ENCODE measurements at regions not wholly inside any gene's neighbourhood (a gene's known extent, or its start where the extent isn't known, plus 50 kb on each side); places are given as distances from the start of the nearest gene placed in this dataset.
"Not testable (repeated sequence)": the region's sequence is repeated elsewhere in the genome, so short reads cannot be mapped to it uniquely, and the experiment has no call there.

GRCh38 chr6:14600306-14600705 is 482.7 kb downstream of the CD83 start:
- in situ Hi-C loops (cut with MboI); DNase-seq (ENCODE audit: low read depth, low spot score); POLR2A ChIA-PET; H3K4me2 ChIP-seq (ENCODE audit: control insufficient read depth, insufficient read depth); H3K27ac ChIP-seq (ENCODE audit: control insufficient read depth, insufficient read depth); intact Hi-C loops (cut with micrococcal nuclease; ENCODE audit: unreplicated experiment); CTCF ChIA-PET; SMC1A ChIA-PET (ENCODE audit: uncharacterized antibody, unreplicated experiment); ATAC-seq; H3K36me3 ChIP-seq (ENCODE audit: control insufficient read depth in 2 of 2, insufficient read depth in 2 of 2, low read length in 1 of 2); H3K79me2 ChIP-seq (ENCODE audit: control insufficient read depth, insufficient read depth, low read length); H3K9me3 ChIP-seq (replicated peaks; ENCODE audit: control insufficient read depth, insufficient read depth, low read length); RAD21 ChIA-PET (ENCODE audit: unreplicated experiment); H3K9ac ChIP-seq (ENCODE audit: control insufficient read depth, insufficient read depth, low read length); H3K27me3 ChIP-seq (replicated peaks in 1 of 2; ENCODE audit: control insufficient read depth in 2 of 2, insufficient read depth in 2 of 2, low read length in 1 of 2); H4K20me1 ChIP-seq (ENCODE audit: control insufficient read depth, insufficient read depth); H2AFZ ChIP-seq (ENCODE audit: control insufficient read depth, low read depth, low read length); H3K4me1 ChIP-seq (ENCODE audit: control insufficient read depth, insufficient read depth, low read length); H3K4me3 ChIP-seq; BruUV-seq (replicated peaks); FAIRE-seq: not testable (repeated sequence)
- TF ChIP-seq RUNX3 (IDR thresholded peaks at IDR 0.05; ENCODE audit: low read length) (0 out of 2 replicates have a peak, but pooled peaks have one; percentile 23), JUNB (IDR thresholded peaks at IDR 0.05) (peak; percentile 57)
- WGBS (ENCODE audit: insufficient coverage, insufficient replicate concordance, low lambda C conversion rate, missing lambda C conversion rate), result 25% methylated on average over 8 of the region's 8 CpGs

GRCh38 chr6:14601490-14601889 is 483.9 kb downstream of the CD83 start:
- Histone ChIP-seq H3K9ac (ENCODE audit: control insufficient read depth, insufficient read depth, low read length) (no peak overlapping the region), H2AFZ (ENCODE audit: control insufficient read depth, low read depth, low read length) (no peak overlapping the region), H3K4me2 (ENCODE audit: control insufficient read depth, insufficient read depth) (no peak overlapping the region), H3K4me3 (no peak overlapping the region), H3K4me1 (ENCODE audit: control insufficient read depth, insufficient read depth, low read length) (no peaks in the 10 kb centered on the region), H3K9me3 (replicated peaks; ENCODE audit: control insufficient read depth, insufficient read depth, low read length) (no peaks in the 10 kb centered on the region), H4K20me1 (ENCODE audit: control insufficient read depth, insufficient read depth) (no peaks in the 10 kb centered on the region), H3K27ac (ENCODE audit: control insufficient read depth, insufficient read depth) (no peak overlapping the region), H3K36me3 (ENCODE audit: control insufficient read depth in 2 of 2, insufficient read depth in 2 of 2, low read length in 1 of 2) (no peaks in the 10 kb centered on the region), H3K79me2 (ENCODE audit: control insufficient read depth, insufficient read depth, low read length) (no peaks in the 10 kb centered on the region), H3K27me3 (replicated peaks in 1 of 2; ENCODE audit: control insufficient read depth in 2 of 2, insufficient read depth in 2 of 2, low read length in 1 of 2) (no peaks in the 10 kb centered on the region; a peak in 1 of 4 replicates)
- ATAC-seq (no peak), DNase-seq (ENCODE audit: low read depth, low spot score) (no peak), FAIRE-seq (no peak)
- ChIA-PET RAD21 (ENCODE audit: unreplicated experiment) (no interaction called here), POLR2A (no interaction called here), CTCF (no interaction called here), SMC1A (ENCODE audit: uncharacterized antibody, unreplicated experiment) (interaction anchor here (1.2 kb wide), 1 partner anchor 9 kb away, joined by 3 read pairs; no protein-coding TSS in a partner anchor)
- BruUV-seq (replicated peaks), result no TSS peak
- 53% methylated on average over 7 of the region's 7 CpGs for WGBS (ENCODE audit: insufficient coverage, insufficient replicate concordance, low lambda C conversion rate, missing lambda C conversion rate)
- in situ Hi-C loops (cut with MboI) (no loop called here), intact Hi-C loops (cut with micrococcal nuclease; ENCODE audit: unreplicated experiment) (no loop called here)
- TF ChIP-seq NFIC (IDR thresholded peaks at IDR 0.05; ENCODE audit: low read depth, low read length) (no peak), SREBF2 (IDR thresholded peaks at IDR 0.05; ENCODE audit: low read length) (no peak), RELA (IDR thresholded peaks at IDR 0.05; ENCODE audit: borderline replicate concordance, partially characterized antibody) (no peak), USF1 (IDR thresholded peaks at IDR 0.05; ENCODE audit: borderline replicate concordance, extremely low read length, insufficient read depth, low read depth, low read length) (no peak), MYB (IDR thresholded peaks at IDR 0.05; ENCODE audit: borderline replicate concordance, low read depth, low read length) (no peak), IKZF2 (IDR thresholded peaks at IDR 0.05) (no peak)
- TF ChIP-seq, protein P1, sequence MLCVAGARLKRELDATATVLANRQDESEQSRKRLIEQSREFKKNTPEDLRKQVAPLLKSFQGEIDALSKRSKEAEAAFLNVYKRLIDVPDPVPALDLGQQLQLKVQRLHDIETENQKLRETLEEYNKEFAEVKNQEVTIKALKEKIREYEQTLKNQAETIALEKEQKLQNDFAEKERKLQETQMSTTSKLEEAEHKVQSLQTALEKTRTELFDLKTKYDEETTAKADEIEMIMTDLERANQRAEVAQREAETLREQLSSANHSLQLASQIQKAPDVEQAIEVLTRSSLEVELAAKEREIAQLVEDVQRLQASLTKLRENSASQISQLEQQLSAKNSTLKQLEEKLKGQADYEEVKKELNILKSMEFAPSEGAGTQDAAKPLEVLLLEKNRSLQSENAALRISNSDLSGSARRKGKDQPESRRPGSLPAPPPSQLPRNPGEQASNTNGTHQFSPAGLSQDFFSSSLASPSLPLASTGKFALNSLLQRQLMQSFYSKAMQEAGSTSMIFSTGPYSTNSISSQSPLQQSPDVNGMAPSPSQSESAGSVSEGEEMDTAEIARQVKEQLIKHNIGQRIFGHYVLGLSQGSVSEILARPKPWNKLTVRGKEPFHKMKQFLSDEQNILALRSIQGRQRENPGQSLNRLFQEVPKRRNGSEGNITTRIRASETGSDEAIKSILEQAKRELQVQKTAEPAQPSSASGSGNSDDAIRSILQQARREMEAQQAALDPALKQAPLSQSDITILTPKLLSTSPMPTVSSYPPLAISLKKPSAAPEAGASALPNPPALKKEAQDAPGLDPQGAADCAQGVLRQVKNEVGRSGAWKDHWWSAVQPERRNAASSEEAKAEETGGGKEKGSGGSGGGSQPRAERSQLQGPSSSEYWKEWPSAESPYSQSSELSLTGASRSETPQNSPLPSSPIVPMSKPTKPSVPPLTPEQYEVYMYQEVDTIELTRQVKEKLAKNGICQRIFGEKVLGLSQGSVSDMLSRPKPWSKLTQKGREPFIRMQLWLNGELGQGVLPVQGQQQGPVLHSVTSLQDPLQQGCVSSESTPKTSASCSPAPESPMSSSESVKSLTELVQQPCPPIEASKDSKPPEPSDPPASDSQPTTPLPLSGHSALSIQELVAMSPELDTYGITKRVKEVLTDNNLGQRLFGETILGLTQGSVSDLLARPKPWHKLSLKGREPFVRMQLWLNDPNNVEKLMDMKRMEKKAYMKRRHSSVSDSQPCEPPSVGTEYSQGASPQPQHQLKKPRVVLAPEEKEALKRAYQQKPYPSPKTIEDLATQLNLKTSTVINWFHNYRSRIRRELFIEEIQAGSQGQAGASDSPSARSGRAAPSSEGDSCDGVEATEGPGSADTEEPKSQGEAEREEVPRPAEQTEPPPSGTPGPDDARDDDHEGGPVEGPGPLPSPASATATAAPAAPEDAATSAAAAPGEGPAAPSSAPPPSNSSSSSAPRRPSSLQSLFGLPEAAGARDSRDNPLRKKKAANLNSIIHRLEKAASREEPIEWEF (IDR thresholded peaks at IDR 0.05; ENCODE audit: insufficient replicate concordance, low read depth, low read length), result no peak

Data from GM12878 (cell line).